ENCODE measurements at regions not wholly inside any gene's neighbourhood (a gene's known extent, or its start where the extent isn't known, plus 50 kb on each side); places are given as distances from the start of the nearest gene placed in this dataset.
"Not testable (repeated sequence)": the region's sequence is repeated elsewhere in the genome, so short reads cannot be mapped to it uniquely, and the experiment has no call there.

DNA sequence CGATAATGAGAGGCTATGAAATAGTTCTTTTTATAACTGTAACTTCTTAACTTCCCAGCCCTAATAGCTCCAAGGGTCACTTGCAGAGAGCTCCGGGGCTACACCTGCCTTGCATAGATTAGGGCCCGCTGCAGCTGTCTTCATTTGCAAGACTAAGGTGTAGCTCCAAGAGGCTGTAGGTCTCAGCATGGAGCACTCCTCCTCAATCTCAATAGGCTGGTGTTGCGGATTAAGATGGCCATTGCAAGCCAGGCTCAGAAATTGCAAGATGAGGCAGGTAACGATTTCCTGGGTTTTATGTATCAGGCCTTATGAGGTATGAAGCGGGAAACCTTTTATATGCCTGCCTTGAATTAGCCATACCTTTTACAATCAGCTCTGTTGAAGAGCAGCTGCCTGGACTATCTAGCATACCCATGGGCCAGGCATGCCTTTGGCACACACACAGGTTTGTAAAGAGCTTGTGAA, 185.7 kb downstream of the TM9SF2 start:
- H3K9me3 Mint-ChIP-seq, result no peaks in the 10 kb centered on the region
- no peak overlapping the region for H3K27ac Mint-ChIP-seq
- peaks cover 11% of the 10 kb centered on the region for H3K4me1 Mint-ChIP-seq (ENCODE audit: unreplicated experiment)
- no peak for TF ChIP-seq CTCF (conservative IDR thresholded peaks at IDR 0.05)
- H3K4me3 Mint-ChIP-seq, result no peak overlapping the region
- DNase-seq (ENCODE audit: extremely low spot score, unreplicated experiment), result no peak
- peaks cover 61% of the 10 kb centered on the region for H3K27me3 Mint-ChIP-seq
- H3K36me3 Mint-ChIP-seq, result no peaks in the 10 kb centered on the region

GRCh38 chr13:99686157-99686572, 184.9 kb downstream of the TM9SF2 start:
- no peaks in the 10 kb centered on the region for H3K36me3 Mint-ChIP-seq
- H3K27me3 Mint-ChIP-seq, result peaks cover 53% of the 10 kb centered on the region
- H3K9me3 Mint-ChIP-seq, result no peaks in the 10 kb centered on the region
- peaks cover 11% of the 10 kb centered on the region for H3K4me1 Mint-ChIP-seq (ENCODE audit: unreplicated experiment)
- DNase-seq (ENCODE audit: extremely low spot score, unreplicated experiment), result no peak
- TF ChIP-seq CTCF (conservative IDR thresholded peaks at IDR 0.05), result no peak
- no peak overlapping the region for H3K4me3 Mint-ChIP-seq
- H3K27ac Mint-ChIP-seq, result no peak overlapping the region

DNA sequence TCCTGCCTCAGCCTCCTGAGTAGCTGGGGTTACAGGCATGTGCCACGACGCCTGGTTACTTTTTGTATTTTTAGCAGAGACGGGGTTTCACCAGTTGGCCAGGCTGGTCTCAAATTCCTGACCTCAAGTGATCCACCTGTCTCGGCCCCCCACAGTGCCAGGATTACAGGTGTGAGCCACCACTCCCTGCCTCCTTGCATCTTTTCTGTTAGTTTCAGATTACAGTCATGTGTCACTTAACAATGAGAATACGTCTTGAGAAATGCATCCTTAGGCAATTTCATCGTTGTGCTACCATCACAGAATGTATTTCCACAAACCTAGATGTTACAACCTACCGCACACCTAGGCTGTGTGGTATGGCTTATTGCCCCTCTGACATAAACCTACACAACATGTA, 180.4 kb downstream of the TM9SF2 start:
- no peak for TF ChIP-seq CTCF (conservative IDR thresholded peaks at IDR 0.05)
- Mint-ChIP-seq H3K4me3 (no peak overlapping the region), H3K9me3 (no peaks in the 10 kb centered on the region), H3K36me3 (no peaks in the 10 kb centered on the region), H3K4me1 (ENCODE audit: unreplicated experiment) (peaks cover 15% of the 10 kb centered on the region), H3K27ac (no peak overlapping the region), H3K27me3 (peaks cover 12% of the 10 kb centered on the region)
- no peak for DNase-seq (ENCODE audit: extremely low spot score, unreplicated experiment)

DNA sequence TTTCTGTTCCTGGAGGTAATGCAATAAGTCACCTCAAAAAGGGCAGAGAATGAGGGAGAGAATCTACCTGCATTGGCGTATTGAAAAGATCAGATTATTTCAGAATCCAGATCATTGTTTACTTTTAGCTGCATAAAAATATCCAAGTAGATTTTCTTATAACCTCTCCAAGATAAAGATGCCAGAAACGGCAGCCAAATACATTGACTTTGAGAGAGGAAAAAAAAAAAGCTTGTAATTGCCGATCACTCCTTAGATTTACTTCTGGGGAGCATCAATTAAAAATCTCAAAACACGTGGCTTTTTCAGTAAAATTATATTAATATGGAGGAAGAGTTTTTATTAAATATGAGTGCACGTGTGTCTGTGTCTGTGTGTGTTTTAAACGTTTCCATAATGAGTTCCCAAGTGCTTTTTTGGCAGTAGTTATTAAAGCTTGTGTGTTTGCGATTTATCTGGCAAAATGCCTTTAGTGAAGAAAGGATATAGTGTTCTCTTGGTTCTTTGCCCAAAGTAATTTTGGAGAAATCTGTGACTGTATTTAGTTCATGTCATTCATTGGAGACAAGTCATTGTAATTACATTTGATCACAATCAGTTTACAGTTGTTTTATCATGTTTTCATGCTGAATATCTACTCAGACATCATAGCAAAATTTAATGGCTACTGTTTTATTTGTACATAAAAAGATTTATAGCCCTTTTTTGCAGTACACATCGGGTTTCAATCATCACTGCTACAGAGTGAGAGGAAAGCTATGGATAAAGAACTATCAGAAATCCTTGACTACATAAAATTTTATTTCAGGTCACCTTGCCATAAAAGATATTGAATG, 176.1 kb downstream of the TM9SF2 start:
- peaks cover 9% of the 10 kb centered on the region for H3K4me1 Mint-ChIP-seq (ENCODE audit: unreplicated experiment)
- H3K27ac Mint-ChIP-seq, result no peak overlapping the region
- H3K4me3 Mint-ChIP-seq, result no peak overlapping the region
- no peaks in the 10 kb centered on the region for H3K36me3 Mint-ChIP-seq
- DNase-seq (ENCODE audit: extremely low spot score, unreplicated experiment), result no peak
- no peaks in the 10 kb centered on the region for H3K9me3 Mint-ChIP-seq
- H3K27me3 Mint-ChIP-seq, result peaks cover 3% of the 10 kb centered on the region
- TF ChIP-seq CTCF (conservative IDR thresholded peaks at IDR 0.05), result no peak

GRCh38 chr13:99671746-99672145, 170.5 kb downstream of the TM9SF2 start:
- no peaks in the 10 kb centered on the region for H3K4me1 Mint-ChIP-seq (ENCODE audit: unreplicated experiment)
- H3K27me3 Mint-ChIP-seq, result peaks cover 11% of the 10 kb centered on the region
- DNase-seq (ENCODE audit: extremely low spot score, unreplicated experiment), result no peak
- no peak overlapping the region for H3K27ac Mint-ChIP-seq
- no peaks in the 10 kb centered on the region for H3K36me3 Mint-ChIP-seq
- TF ChIP-seq CTCF (conservative IDR thresholded peaks at IDR 0.05), result no peak
- no peaks in the 10 kb centered on the region for H3K9me3 Mint-ChIP-seq
- no peak overlapping the region for H3K4me3 Mint-ChIP-seq

GRCh38 chr13:99669096-99669495, 167.8 kb downstream of the TM9SF2 start:
- not testable (repeated sequence) for H3K27ac Mint-ChIP-seq; H3K4me3 Mint-ChIP-seq; DNase-seq (ENCODE audit: extremely low spot score, unreplicated experiment); H3K36me3 Mint-ChIP-seq; H3K4me1 Mint-ChIP-seq (ENCODE audit: unreplicated experiment); H3K9me3 Mint-ChIP-seq
- peaks cover 11% of the 10 kb centered on the region for H3K27me3 Mint-ChIP-seq
